ENCODE measurements at regions not wholly inside any gene's neighbourhood (a gene's known extent, or its start where the extent isn't known, plus 50 kb on each side); places are given as distances from the start of the nearest gene placed in this dataset.
A peak's percentile ranks its signal among the peaks of the same experiment; 100 is the strongest.

GRCh38 chr4:169854090-169854489, 96.3 kb upstream of the HPF1 start:
- TF ChIP-seq CTCF (IDR thresholded peaks at IDR 0.05; ENCODE audit: poor library complexity, severe bottlenecking) = no peak
- H3K27me3 ChIP-seq (ENCODE audit: insufficient read depth, poor library complexity, severe bottlenecking) = no peaks in the 10 kb centered on the region
- no peak for DNase-seq (ENCODE audit: low spot score)
- H3K27ac ChIP-seq (ENCODE audit: poor library complexity, severe bottlenecking) = no peak overlapping the region
- H3K36me3 ChIP-seq (ENCODE audit: low read depth) = no peaks in the 10 kb centered on the region
- H3K4me1 ChIP-seq (ENCODE audit: insufficient read depth, poor library complexity, severe bottlenecking) = no peaks in the 10 kb centered on the region
- H3K9me3 ChIP-seq (ENCODE audit: severe bottlenecking) = no peaks in the 10 kb centered on the region
- no peak overlapping the region for H3K4me3 ChIP-seq (ENCODE audit: severe bottlenecking)
- peak; percentile 48; the same call in 2 of the 3 replicates for ATAC-seq (ENCODE audit: low read depth)

DNA sequence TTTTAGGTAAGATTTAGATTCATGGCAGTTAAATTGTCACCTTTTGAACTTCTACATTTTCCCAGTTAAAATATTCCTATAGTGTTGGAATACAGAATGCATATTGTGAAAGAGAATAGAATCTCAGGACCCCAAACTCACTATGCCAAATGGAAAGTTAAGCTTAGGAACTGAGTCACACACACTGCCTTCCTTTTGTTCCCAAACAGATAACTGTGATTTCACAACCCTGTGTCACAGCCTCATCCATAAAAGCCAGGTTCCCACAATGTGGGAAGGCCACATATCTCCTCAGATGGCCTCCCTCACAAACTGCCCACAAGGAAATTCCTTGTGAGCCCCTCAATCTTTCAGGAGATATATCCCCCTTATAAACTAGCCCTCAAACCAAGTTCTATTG, 94.7 kb upstream of the HPF1 start:
- no peak for DNase-seq (ENCODE audit: low spot score)
- H3K27me3 ChIP-seq (ENCODE audit: insufficient read depth, poor library complexity, severe bottlenecking) = no peaks in the 10 kb centered on the region
- H3K9me3 ChIP-seq (ENCODE audit: severe bottlenecking) = no peaks in the 10 kb centered on the region
- no peaks in the 10 kb centered on the region for H3K4me1 ChIP-seq (ENCODE audit: insufficient read depth, poor library complexity, severe bottlenecking)
- ATAC-seq (ENCODE audit: low read depth) = no peak
- no peak for TF ChIP-seq CTCF (IDR thresholded peaks at IDR 0.05; ENCODE audit: poor library complexity, severe bottlenecking)
- H3K36me3 ChIP-seq (ENCODE audit: low read depth) = no peaks in the 10 kb centered on the region
- no peak overlapping the region for H3K27ac ChIP-seq (ENCODE audit: poor library complexity, severe bottlenecking)
- no peak overlapping the region for H3K4me3 ChIP-seq (ENCODE audit: severe bottlenecking)

DNA sequence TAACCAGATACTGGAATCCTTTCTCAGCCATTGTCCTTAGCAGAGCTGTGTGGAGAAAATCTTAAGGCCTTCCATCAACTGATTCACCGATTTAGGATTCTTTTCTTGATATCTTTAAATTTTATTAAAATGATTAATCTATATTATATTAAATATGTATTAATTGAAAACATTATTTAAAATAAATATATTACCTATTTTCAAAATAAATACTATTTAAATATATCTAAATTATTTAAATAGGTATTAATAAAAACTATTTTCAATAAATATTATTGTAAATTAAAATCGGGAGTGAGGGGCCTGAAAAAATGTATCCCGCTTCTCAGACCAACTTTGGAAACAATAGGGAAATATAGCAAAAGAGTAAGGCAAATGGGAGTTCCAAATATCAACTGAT, 94.0 kb upstream of the HPF1 start:
- DNase-seq (ENCODE audit: low spot score) = no peak
- TF ChIP-seq CTCF (IDR thresholded peaks at IDR 0.05; ENCODE audit: poor library complexity, severe bottlenecking) = no peak
- H3K4me1 ChIP-seq (ENCODE audit: insufficient read depth, poor library complexity, severe bottlenecking) = no peaks in the 10 kb centered on the region
- no peaks in the 10 kb centered on the region for H3K36me3 ChIP-seq (ENCODE audit: low read depth)
- no peaks in the 10 kb centered on the region for H3K9me3 ChIP-seq (ENCODE audit: severe bottlenecking)
- H3K27me3 ChIP-seq (ENCODE audit: insufficient read depth, poor library complexity, severe bottlenecking) = no peaks in the 10 kb centered on the region
- no peak for ATAC-seq (ENCODE audit: low read depth)
- H3K27ac ChIP-seq (ENCODE audit: poor library complexity, severe bottlenecking) = no peak overlapping the region
- H3K4me3 ChIP-seq (ENCODE audit: severe bottlenecking) = no peak overlapping the region

GRCh38 chr4:169849456-169849855, 91.7 kb upstream of the HPF1 start:
- Histone ChIP-seq H3K9me3 (ENCODE audit: severe bottlenecking) (no peaks in the 10 kb centered on the region), H3K36me3 (ENCODE audit: low read depth) (no peaks in the 10 kb centered on the region), H3K4me1 (ENCODE audit: insufficient read depth, poor library complexity, severe bottlenecking) (no peaks in the 10 kb centered on the region), H3K27ac (ENCODE audit: poor library complexity, severe bottlenecking) (no peak overlapping the region), H3K27me3 (ENCODE audit: insufficient read depth, poor library complexity, severe bottlenecking) (no peaks in the 10 kb centered on the region), H3K4me3 (ENCODE audit: severe bottlenecking) (no peak overlapping the region)
- DNase-seq (ENCODE audit: low spot score) (no peak), ATAC-seq (ENCODE audit: low read depth) (no peak)
- TF ChIP-seq CTCF (IDR thresholded peaks at IDR 0.05; ENCODE audit: poor library complexity, severe bottlenecking) = no peak

GRCh38 chr4:169848018-169848417, 90.3 kb upstream of the HPF1 start:
- no peaks in the 10 kb centered on the region for H3K9me3 ChIP-seq (ENCODE audit: severe bottlenecking)
- no peaks in the 10 kb centered on the region for H3K36me3 ChIP-seq (ENCODE audit: low read depth)
- H3K4me1 ChIP-seq (ENCODE audit: insufficient read depth, poor library complexity, severe bottlenecking) = no peaks in the 10 kb centered on the region
- H3K4me3 ChIP-seq (ENCODE audit: severe bottlenecking) = no peak overlapping the region
- H3K27me3 ChIP-seq (ENCODE audit: insufficient read depth, poor library complexity, severe bottlenecking) = no peaks in the 10 kb centered on the region
- TF ChIP-seq CTCF (IDR thresholded peaks at IDR 0.05; ENCODE audit: poor library complexity, severe bottlenecking) = no peak
- ATAC-seq (ENCODE audit: low read depth) (no peak), DNase-seq (ENCODE audit: low spot score) (no peak)
- H3K27ac ChIP-seq (ENCODE audit: poor library complexity, severe bottlenecking) = no peak overlapping the region
